ENCODE measurements at regions not wholly inside any gene's neighbourhood (a gene's known extent, or its start where the extent isn't known, plus 50 kb on each side); places are given as distances from the start of the nearest gene placed in this dataset.

GRCh38 chr13:62767473-62767872, 1351.8 kb upstream of the PCDH20 start (continued):
- TF ChIP-seq ZNF138 (CRISPR knock-in tag; conservative IDR thresholded peaks at IDR 0.05) (no peak), NR3C1 (CRISPR knock-in tag; conservative IDR thresholded peaks at IDR 0.05; ENCODE audit: low read depth) (no peak), ZNF671 (CRISPR knock-in tag; IDR thresholded peaks at IDR 0.05) (no peak), JAZF1 (CRISPR knock-in tag; IDR thresholded peaks at IDR 0.05) (no peak), ELF4 (CRISPR knock-in tag; IDR thresholded peaks at IDR 0.05; ENCODE audit: low read depth) (no peak)

GRCh38 chr13:62760724-62761123, 1345.1 kb upstream of the PCDH20 start:
- Mint-ChIP-seq H3K4me1 (no peaks in the 10 kb centered on the region), H3K27ac (no peak overlapping the region), H3K27me3 (ENCODE audit: low read depth) (no peaks in the 10 kb centered on the region), H3K9me3 (no peaks in the 10 kb centered on the region), H3K4me3 (no peak overlapping the region), H3K36me3 (no peaks in the 10 kb centered on the region)
- ChIA-PET POLR2A (no interaction called here), CTCF (no interaction called here)
- ATAC-seq (no peak), DNase-seq (ENCODE audit: low spot score) (no peak)
- TF ChIP-seq RELA (CRISPR knock-in tag; IDR thresholded peaks at IDR 0.05; ENCODE audit: borderline replicate concordance) = no peak
- no peak for TF ChIP-seq AR (CRISPR knock-in tag; IDR thresholded peaks at IDR 0.05)
- no peak for TF ChIP-seq FOXJ3 (CRISPR knock-in tag; IDR thresholded peaks at IDR 0.05; ENCODE audit: borderline replicate concordance)
- no peak for TF ChIP-seq TP53 (CRISPR knock-in tag; IDR thresholded peaks at IDR 0.05)
- TF ChIP-seq EMX1 (CRISPR knock-in tag; IDR thresholded peaks at IDR 0.05) = no peak
- TF ChIP-seq NFATC4 (CRISPR knock-in tag; IDR thresholded peaks at IDR 0.05) = no peak
- no peak for TF ChIP-seq ZNF671 (CRISPR knock-in tag; IDR thresholded peaks at IDR 0.05)
- no peak for TF ChIP-seq USF2 (CRISPR knock-in tag; IDR thresholded peaks at IDR 0.05)
- no peak for TF ChIP-seq ZNF138 (CRISPR knock-in tag; conservative IDR thresholded peaks at IDR 0.05)
- TF ChIP-seq ZNF317 (CRISPR knock-in tag; IDR thresholded peaks at IDR 0.05; ENCODE audit: borderline replicate concordance, low read depth) = no peak
- TF ChIP-seq, protein P1, sequence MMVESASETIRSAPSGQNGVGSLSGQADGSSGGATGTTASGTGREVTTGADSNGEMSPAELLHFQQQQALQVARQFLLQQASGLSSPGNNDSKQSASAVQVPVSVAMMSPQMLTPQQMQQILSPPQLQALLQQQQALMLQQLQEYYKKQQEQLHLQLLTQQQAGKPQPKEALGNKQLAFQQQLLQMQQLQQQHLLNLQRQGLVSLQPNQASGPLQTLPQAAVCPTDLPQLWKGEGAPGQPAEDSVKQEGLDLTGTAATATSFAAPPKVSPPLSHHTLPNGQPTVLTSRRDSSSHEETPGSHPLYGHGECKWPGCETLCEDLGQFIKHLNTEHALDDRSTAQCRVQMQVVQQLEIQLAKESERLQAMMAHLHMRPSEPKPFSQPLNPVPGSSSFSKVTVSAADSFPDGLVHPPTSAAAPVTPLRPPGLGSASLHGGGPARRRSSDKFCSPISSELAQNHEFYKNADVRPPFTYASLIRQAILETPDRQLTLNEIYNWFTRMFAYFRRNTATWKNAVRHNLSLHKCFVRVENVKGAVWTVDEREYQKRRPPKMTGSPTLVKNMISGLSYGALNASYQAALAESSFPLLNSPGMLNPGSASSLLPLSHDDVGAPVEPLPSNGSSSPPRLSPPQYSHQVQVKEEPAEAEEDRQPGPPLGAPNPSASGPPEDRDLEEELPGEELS (CRISPR knock-in tag; IDR thresholded peaks at IDR 0.05) = no peak
- TF ChIP-seq OVOL2 (CRISPR knock-in tag; IDR thresholded peaks at IDR 0.05; ENCODE audit: borderline replicate concordance) = no peak
- no peak for TF ChIP-seq FOXK1 (CRISPR knock-in tag; IDR thresholded peaks at IDR 0.05)

- Mint-ChIP-seq H3K27me3 (ENCODE audit: low read depth) (no peaks in the 10 kb centered on the region), H3K4me1 (no peaks in the 10 kb centered on the region), H3K27ac (no peak overlapping the region), H3K4me3 (no peak overlapping the region), H3K36me3 (no peaks in the 10 kb centered on the region), H3K9me3 (peaks cover 9% of the 10 kb centered on the region)
- ATAC-seq = no peak
- ChIA-PET CTCF (no interaction called here), POLR2A (no interaction called here)
- no peak for DNase-seq (ENCODE audit: low spot score)
- TF ChIP-seq ESRRA (CRISPR knock-in tag; IDR thresholded peaks at IDR 0.05; ENCODE audit: borderline replicate concordance) = no peak
- TF ChIP-seq SMAD4 (CRISPR knock-in tag; IDR thresholded peaks at IDR 0.05) = no peak
- TF ChIP-seq CREM (CRISPR knock-in tag; IDR thresholded peaks at IDR 0.05) = no peak
- no peak for TF ChIP-seq USF2 (CRISPR knock-in tag; IDR thresholded peaks at IDR 0.05)
- no peak for TF ChIP-seq GRHL2 (CRISPR knock-in tag; IDR thresholded peaks at IDR 0.05; ENCODE audit: insufficient replicate concordance, severe bottlenecking)
- no peak for TF ChIP-seq RELA (CRISPR knock-in tag; IDR thresholded peaks at IDR 0.05; ENCODE audit: borderline replicate concordance)
- TF ChIP-seq, protein P2, sequence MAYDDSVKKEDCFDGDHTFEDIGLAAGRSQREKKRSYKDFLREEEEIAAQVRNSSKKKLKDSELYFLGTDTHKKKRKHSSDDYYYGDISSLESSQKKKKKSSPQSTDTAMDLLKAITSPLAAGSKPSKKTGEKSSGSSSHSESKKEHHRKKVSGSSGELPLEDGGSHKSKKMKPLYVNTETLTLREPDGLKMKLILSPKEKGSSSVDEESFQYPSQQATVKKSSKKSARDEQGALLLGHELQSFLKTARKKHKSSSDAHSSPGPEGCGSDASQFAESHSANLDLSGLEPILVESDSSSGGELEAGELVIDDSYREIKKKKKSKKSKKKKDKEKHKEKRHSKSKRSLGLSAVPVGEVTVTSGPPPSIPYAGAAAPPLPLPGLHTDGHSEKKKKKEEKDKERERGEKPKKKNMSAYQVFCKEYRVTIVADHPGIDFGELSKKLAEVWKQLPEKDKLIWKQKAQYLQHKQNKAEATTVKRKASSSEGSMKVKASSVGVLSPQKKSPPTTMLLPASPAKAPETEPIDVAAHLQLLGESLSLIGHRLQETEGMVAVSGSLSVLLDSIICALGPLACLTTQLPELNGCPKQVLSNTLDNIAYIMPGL (CRISPR knock-in tag; IDR thresholded peaks at IDR 0.05) = no peak
- no peak for TF ChIP-seq E2F5 (CRISPR knock-in tag; IDR thresholded peaks at IDR 0.05)
- TF ChIP-seq ZNF138 (CRISPR knock-in tag; conservative IDR thresholded peaks at IDR 0.05) = no peak
Observed at GRCh38 chr13:62747629-62748028, 1332.0 kb upstream of the PCDH20 start.
